ENCODE measurements at regions not wholly inside any gene's neighbourhood (a gene's known extent, or its start where the extent isn't known, plus 50 kb on each side); places are given as distances from the start of the nearest gene placed in this dataset.

- no peak for DNase-seq
- no peak for ATAC-seq
- peaks cover 16% of the 10 kb centered on the region for H3K4me1 ChIP-seq
- TF ChIP-seq CTCF (IDR thresholded peaks at IDR 0.05): no peak
- H3K36me3 ChIP-seq: no peaks in the 10 kb centered on the region
- no peak overlapping the region for H3K4me3 ChIP-seq
- H3K27me3 ChIP-seq (ENCODE audit: low read depth): no peaks in the 10 kb centered on the region
- H3K27ac ChIP-seq: no peak overlapping the region
- H3K9me3 ChIP-seq: no peaks in the 10 kb centered on the region
- intact Hi-C loops (cut with DNase I): no loop called here
Observed at GRCh38 chr12:47314996-47315395, 235.2 kb upstream of the AMIGO2 start.

DNA sequence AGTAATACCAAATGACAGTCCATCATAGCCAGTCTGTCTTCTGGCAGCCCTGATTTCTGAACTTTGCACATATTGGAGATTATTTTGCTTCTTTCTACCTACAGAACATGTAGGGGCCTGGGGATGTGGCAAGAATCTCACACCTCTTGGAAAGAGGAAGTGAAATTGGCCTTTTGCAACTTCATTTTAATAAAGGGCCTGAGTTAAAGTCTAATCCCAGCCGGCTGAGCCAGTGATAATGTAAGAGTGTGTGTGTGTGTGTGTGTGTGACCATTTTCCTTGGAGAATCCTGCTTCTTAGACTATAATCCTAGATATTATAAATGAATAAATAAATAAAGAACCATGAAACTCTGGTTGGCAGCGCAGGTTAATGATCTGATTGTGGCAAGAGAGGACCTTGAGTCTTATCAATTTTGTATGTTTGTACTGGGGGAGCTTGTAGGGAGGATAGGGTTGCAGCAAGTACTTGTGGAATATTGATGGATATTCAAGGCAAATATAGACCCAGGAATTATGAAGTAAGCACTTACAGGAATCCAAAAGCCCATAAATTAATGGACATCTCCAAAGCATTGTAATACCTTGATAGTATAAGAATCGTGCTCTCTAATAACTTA lies 233.2 kb upstream of the AMIGO2 start:
- no peak overlapping the region for H3K4me3 ChIP-seq
- DNase-seq (no peak), ATAC-seq (no peak)
- intact Hi-C loops (cut with DNase I): no loop called here
- H3K36me3 ChIP-seq: no peaks in the 10 kb centered on the region
- no peaks in the 10 kb centered on the region for H3K27me3 ChIP-seq (ENCODE audit: low read depth)
- no peaks in the 10 kb centered on the region for H3K9me3 ChIP-seq
- TF ChIP-seq CTCF (IDR thresholded peaks at IDR 0.05): no peak
- H3K27ac ChIP-seq: no peak overlapping the region
- H3K4me1 ChIP-seq: peaks cover 16% of the 10 kb centered on the region

DNA sequence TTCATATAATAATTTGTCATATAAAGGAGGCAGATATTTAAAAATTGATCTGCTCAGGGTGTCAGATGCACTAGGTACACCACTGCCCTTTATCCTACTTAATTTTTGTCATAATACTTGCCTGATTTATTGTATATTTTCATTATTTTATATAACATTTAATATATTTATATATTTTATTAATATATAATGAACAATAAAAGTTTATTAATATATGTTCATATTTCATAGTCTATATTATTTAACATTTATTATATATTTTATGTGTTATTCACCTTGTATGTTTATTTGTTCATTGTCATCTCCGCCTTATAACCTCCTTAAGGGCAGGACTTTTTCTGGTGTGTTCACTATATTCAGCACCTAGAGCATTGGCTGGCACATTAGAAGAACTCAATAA lies 232.4 kb upstream of the AMIGO2 start:
- H3K9me3 ChIP-seq: no peaks in the 10 kb centered on the region
- H3K4me3 ChIP-seq: no peak overlapping the region
- intact Hi-C loops (cut with DNase I): no loop called here
- no peak for TF ChIP-seq CTCF (IDR thresholded peaks at IDR 0.05)
- peaks cover 12% of the 10 kb centered on the region for H3K4me1 ChIP-seq
- no peaks in the 10 kb centered on the region for H3K36me3 ChIP-seq
- no peak for ATAC-seq
- no peaks in the 10 kb centered on the region for H3K27me3 ChIP-seq (ENCODE audit: low read depth)
- no peak for DNase-seq
- no peak overlapping the region for H3K27ac ChIP-seq

- intact Hi-C loops (cut with DNase I): no loop called here
- Histone ChIP-seq H3K4me1 (peaks cover 8% of the 10 kb centered on the region), H3K27me3 (ENCODE audit: low read depth) (no peaks in the 10 kb centered on the region), H3K4me3 (no peak overlapping the region), H3K27ac (no peak overlapping the region), H3K36me3 (no peaks in the 10 kb centered on the region), H3K9me3 (no peaks in the 10 kb centered on the region)
- ATAC-seq (no peak), DNase-seq (no peak)
- no peak for TF ChIP-seq CTCF (IDR thresholded peaks at IDR 0.05)
Observed at GRCh38 chr12:47311568-47311967, 231.8 kb upstream of the AMIGO2 start.

DNA sequence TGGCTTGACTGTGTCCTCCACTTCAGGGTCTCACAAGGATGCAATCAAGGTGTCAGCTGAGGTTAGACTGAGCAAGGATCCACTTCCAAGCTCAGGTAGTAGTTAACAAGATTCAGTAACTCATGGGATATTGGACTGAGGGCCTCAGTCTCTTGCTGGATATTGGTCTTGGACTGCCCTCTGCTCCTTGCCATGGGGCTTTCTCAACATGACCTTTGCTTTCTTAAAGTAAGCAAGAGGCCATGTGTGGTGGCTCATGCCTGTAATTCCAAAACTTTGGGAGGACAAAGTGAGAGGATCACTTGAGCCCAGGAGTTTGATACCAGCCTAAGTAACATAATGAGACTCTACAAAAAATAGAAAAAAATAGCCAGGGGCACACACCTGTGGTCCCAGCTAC lies 231.3 kb upstream of the AMIGO2 start:
- no peak overlapping the region for H3K4me3 ChIP-seq
- DNase-seq: no peak
- H3K9me3 ChIP-seq: no peaks in the 10 kb centered on the region
- peaks cover 3% of the 10 kb centered on the region for H3K4me1 ChIP-seq
- H3K27ac ChIP-seq: no peak overlapping the region
- no peak for TF ChIP-seq CTCF (IDR thresholded peaks at IDR 0.05)
- intact Hi-C loops (cut with DNase I): no loop called here
- no peaks in the 10 kb centered on the region for H3K27me3 ChIP-seq (ENCODE audit: low read depth)
- ATAC-seq: no peak
- H3K36me3 ChIP-seq: no peaks in the 10 kb centered on the region

DNA sequence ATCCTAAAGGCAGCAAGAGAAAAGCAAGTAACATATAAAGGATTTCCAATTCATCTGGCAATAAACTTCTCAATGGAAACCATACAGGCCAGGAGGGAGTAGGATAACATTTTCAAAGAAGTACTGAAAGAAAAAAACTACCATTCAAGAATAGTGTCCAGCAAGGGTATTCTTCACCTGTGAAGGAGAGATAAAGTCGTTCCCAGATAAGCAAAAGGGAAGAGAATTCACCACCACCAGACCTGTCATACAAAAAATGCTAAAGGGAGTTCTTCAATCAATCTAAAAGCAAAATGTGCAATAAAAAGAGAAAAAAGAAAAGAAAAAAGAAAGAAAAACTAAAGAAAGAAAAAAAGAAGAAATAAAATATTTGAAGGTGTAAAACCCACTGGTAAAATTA lies 228.9 kb upstream of the AMIGO2 start:
- no peak for DNase-seq
- Histone ChIP-seq H3K9me3 (no peaks in the 10 kb centered on the region), H3K4me3 (no peak overlapping the region), H3K4me1 (no peaks in the 10 kb centered on the region), H3K27me3 (ENCODE audit: low read depth) (no peaks in the 10 kb centered on the region), H3K27ac (no peak overlapping the region), H3K36me3 (no peaks in the 10 kb centered on the region)
- intact Hi-C loops (cut with DNase I): no loop called here
- TF ChIP-seq CTCF (IDR thresholded peaks at IDR 0.05): no peak
- ATAC-seq: no peak
